HG02840 (cell line): ENCODE measurements at regions not wholly inside any gene's neighbourhood (a gene's known extent, or its start where the extent isn't known, plus 50 kb on each side); places are given as distances from the start of the nearest gene placed in this dataset.

Experiments used
- ATAC-seq: cut with Tn5 transposase; IDR thresholded peaks from one replicate; pipeline ENCODE4 v1.9.1; 2021; ENCODE audit warnings: mild to moderate bottlenecking, moderate library complexity, moderate number of reproducible peaks; ENCODE audit not compliant: unreplicated experiment, low FRiP score

DNA sequence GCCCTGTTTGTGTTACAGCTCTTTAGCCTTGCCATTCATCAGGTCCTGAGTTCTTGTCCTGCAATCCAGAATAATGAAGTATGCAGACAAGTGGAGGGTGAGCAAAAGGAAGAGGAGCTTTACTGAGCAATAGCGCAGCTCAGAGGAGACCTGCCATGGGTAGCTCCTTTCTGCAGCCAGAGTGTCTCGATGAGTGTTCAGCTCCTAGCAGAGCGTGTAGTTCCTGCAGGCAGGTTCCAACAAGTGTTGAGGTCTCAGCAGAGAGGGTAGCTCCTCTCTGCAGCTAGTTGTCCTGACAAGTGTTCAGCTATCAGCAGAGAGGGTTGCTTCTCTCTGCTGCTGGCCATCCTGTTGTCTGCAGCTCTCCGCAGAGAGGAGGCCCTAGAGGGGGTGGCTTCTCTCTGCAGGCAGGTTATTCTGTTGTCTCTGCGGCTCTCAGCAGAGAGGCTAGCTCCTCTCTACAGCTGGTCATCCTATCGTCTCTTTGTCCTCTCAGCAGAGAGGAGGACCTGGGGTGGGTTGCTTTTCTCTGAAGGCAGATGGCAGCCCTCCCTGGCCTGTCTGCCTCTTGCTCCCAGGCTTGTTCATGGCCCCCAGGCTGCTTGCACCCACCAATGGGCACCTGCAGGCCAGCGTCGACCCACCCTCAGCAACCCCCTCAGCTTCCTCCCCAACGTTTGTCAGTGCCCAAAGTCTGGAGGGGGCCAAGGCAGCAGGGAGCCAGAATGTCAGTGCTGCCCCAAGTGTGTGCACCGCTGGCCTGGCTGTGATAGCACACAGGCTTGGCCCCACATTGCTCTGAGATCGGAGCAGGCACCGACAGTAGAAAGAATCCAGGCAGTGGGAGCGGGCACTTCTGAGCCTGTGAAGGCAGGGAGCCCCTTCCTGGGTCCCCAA is 112.5 kb upstream of the RUNX3 start:
- no peak for ATAC-seq

DNA sequence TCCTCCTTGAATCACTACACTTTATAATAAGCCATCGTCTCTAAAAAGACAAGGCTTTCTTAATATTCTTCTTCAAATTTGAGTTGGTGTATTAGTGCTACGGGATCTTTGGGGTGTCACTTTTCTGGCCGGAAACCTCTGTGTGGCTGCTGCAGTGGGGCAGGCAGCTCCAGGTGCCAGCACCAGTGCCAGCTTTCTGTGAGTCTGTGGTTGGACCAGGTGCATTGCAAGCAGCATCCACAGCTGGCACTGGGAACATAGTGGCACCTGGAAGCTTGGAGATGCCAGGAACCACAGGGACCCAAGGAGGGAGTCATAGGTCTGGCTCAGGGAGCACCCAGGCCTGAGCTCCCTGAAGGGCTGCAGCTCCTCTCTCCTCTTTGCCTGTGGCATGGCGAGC is 111.8 kb upstream of the RUNX3 start:
- no peak for ATAC-seq

DNA sequence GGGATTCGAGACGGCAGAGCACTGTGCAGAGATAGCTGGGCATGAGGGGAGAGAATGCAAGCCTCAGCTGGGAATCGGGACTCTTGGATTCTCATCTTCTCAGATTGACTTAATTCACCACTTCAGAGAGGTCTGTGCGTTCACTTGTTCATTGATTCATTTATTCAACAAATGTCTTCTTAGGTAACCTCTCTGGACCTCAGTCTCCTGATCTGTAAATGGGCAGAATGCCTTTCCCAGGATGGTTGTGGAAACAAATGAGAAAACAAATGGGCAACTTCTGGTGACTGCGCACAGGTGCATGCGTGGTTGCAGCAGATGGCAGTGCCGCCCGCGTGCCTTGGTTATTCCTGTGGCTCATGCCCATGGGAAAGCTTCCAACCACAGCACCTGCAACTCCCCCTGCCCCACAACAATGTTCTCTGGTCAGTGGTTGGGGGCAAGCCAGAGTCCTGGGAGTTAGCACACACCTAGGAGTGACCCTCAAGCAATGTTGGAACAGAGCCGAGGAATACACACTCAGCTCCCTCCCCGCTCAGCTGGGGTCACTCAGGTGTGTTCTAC is 110.1 kb upstream of the RUNX3 start:
- no peak for ATAC-seq

DNA sequence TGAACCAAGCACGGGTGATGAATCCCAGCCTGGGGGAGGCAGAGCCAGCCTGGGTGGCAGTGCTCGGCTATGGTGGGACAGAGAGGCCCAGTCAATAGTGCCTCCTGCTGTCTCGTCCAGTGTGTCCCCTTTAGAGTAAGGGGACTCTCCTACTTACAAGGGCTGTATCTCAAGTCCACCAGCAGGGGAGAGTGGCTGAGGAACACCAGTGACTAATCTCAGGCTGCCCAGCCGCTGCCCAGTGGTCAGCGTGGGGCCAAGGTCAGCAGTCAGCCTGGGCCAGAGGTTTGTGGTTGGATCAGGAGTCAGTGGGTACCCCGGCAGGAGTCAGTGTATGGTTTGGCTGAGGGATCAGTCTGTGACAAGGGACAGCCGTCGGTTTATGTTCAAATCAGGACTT is 109.2 kb upstream of the RUNX3 start:
- ATAC-seq: no peak

DNA sequence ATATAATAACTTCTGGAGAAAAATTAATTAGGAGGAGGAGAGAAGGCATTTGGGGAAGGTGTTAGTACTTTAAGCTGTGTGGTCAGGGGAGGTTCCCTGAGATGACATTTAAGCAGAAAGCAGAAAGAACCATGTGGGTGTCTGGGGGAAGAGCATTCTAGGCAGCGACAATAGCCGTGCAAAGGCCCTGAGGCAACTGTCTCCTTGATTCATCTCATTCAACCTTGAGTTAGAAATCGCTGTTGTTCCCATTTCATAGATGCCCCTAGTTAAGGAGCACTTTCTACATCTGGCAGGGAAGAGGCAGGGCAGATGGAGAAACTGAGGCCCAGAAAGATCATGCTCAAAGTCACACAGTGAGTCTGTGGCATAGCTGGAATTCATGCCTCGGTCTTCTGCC is 108.6 kb upstream of the RUNX3 start:
- ATAC-seq: no peak

DNA sequence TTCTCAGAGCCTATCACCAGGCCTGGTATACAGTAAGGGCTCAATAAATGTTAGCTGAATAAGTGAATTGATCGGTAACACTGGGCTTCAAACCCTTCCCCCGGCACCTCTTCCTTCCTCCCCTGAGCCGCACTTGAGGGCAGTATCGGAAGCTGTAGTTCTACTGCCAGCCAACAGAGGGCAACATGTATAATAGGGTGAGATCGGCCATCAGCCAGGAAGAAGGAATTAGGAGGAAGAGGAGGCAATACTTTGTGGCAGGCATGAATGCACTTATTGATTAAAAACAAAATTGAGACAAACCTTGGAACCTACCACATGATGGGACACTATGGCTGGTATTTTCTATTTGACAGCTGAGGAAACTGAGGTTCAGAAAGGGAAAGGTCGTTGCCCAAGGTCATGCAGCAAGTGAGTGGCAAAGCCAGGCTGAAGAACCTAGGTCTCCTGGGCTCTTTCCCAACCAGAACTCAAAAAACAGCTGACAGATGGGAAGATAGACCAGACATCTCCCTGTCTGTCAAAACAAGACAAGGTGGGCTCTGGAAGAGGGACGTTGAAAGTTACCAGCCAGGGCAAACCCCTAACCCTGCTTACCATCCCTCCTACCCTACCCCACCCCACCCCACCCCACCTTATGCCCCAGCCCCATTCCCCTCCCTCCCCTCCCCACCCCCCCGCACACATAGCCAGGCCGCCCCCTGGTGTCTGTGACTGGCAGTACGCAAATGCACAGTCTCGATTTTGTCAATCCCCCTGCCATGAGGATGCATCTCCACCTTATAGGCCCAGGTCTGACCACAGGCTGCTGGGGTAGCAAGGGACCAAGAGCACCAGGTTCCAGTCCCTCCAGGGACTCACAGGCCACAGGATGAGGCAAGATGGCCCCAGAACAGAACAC is 107.3 kb upstream of the RUNX3 start:
- ATAC-seq: no peak

DNA sequence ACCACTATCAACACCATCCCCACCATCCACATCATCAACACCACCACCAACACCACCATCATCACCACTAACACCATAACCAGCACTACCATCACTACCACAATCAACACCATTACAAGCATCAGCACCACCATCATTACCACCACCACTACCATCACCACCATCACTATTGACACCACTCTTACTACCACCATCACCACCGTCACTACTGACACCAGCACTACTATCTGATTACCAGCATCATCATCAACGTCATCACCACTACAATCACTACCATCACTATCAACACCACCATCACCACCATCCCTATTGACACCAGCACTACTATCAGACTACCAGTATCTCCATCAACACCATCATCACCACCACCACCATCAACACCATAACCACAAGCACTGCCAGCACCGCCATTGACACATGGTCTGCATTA is 106.1 kb upstream of the RUNX3 start:
- ATAC-seq: no peak

DNA sequence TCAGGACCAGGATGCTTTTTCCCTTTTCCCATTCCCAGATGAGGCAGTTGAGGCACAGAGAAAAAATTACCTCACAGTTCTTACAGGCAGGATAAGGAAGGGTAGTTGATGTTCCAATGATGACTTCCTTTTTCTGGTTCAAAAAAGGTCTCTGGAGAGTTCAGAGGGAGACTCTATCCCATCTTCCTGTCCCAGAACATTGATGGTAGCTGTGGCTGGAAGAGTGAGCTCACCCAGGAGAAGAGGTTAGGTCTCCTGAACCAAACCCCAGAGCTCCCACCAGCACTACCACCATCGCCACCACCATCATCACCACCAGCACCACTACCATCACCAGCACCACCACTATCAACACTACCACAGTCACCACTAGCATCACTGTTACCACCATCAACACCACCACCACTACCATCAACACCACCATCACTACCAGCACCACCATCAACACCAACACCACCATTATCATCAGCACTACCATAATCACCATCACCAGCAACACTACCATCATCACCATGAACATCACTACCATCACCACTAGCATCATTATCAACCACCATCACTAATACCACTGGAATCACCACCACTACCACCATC is 105.5 kb upstream of the RUNX3 start:
- no peak for ATAC-seq

DNA sequence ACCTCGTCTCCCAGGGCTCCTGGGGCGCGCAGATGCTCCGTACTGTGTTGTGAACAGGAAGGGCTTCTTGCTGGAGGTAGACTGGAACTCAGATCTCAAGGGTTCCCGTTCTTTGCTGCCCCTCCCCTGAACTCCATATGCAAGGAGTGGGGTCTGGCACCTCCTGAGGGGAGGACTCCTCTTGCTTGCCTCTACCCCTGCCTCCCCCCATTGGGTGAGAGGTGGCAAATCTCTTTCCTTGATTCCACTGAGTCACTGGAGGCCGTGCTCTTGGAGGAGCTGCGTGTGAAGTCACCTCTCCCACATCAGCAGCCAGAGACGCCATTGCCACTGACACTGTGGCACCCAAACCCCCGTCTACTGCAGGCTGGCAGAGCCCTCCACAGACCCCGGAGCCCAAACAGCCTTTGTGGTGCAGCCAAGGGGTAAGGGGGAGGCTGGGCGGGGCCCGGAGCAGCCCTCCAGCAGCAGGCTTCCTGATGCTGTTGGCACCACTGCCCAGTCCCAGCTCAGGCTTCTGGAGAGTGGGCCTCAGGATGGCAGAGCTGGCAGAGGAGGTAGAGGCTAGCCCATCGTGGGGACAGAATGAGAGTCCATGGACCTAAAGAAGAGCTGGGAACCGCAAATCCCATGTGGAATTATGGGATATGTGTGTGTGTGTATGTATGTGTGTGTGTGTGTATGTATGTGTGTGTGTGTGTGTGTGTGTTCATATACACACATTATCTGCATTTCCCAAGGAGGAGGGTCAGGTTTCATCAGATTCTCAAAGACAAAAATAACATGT is 104.9 kb upstream of the RUNX3 start:
- ATAC-seq: no peak

DNA sequence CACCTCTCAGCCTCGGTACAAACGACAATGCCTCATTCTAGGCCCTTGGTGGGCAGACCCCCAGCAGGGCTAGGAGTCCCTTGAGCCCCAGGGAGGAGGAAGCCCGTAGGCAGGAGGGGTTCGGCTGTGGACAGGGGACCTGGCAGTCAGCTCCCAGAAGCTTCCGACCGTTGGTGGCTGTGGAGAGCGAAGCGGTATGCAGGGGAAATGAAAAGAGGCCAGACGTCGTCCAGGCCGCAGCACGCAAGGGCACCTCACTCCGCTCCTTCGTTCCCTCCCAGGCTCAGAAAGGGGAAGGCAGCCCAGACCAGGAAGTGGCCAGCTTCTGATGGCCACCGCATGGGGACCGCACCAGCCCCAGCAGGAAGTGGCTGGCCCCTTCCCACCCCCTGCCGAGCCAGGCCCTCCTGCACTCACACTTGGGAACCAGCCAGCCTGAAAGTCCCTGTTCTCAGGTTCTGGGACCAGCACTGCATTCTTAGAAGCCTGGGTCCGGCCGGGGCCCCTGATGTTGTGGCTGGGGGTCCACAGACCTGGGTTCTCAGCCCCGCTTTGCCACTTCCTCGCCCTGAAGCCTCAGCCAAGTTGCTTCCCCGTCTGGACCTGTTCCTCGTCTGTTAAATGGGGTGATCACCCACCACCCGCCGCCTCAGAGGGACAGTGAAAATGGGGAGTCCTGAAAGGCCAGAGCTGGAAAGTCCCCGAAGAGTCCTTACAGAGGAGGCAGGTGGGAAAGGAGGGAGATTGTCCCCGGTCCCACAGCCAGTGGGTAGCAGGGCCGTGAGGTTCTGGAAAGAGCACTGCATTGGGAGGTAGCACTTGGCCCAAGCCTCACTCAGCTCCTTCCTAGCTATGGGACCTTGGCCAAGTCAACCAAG is 104.0 kb upstream of the RUNX3 start:
- no peak for ATAC-seq

DNA sequence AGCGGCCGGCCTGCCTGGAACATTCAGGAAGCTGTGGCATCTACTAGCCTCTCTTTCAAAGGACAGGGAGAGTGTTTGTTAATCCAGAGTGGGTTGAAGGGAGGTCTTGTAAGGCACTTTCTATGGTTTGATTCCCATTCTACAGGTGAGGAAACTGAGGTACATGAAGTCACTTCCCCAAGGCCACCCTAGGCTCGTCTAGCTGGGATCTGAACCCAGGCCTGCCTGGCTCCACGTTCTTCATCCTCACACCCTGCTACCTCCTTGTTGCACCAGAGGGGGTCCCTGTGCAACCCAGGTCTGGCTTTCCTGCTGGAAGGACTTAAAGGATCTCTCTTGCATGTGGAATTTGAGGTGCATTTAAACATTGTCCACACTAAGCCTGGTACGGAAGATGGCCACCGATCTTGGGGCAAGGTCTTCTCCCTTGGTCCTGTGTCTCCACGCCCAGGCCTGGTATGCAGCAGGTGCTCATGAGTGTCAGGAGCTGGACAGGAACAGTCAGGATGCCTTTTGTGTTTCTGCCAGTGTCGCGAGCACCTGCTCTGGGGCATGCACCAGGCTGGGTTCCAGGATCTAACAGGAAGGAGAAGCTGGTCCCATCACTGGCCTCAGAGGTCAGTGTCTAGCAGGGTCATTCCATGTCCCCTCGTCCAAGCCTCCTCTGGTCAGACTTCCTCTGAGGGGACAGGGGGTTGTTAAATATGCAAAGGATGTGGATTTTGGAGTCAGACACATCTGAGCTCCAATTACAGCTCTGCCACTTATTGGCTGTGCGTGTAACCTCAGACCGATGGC is 103.2 kb upstream of the RUNX3 start:
- no peak for ATAC-seq

DNA sequence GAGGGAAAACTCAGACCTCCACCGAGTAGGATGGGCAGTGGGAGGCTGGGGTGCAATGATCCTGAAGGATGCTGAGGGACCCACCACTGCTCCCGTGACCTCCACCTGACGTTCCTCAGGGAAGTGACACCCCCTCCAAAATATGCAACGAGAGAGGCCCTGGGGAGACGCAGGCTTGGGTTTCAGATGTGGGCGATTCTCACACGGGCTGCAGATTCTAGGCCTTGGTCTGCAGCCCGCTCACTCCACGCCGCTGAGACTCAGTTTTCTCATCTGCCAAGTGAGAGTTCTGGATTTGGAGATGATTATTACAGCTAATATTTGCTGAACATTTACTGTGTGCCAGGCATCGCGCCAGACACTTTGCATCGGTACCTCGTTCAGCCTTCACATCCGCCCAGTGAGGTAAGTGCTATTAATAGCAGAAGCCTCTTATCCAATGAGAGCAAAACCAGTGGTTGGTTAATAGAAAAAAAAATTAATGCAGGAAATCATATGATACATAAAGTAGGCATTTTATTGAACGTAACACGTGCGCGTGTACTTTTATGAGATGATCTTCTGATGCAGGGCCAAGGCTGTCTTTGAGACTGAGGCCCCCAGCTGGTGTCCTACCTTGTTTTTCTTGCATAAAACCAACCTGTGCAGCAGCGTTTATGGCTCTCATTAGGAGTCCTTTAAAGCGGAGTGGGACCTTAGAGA is 102.0 kb upstream of the RUNX3 start:
- peak; percentile 39 for ATAC-seq

DNA sequence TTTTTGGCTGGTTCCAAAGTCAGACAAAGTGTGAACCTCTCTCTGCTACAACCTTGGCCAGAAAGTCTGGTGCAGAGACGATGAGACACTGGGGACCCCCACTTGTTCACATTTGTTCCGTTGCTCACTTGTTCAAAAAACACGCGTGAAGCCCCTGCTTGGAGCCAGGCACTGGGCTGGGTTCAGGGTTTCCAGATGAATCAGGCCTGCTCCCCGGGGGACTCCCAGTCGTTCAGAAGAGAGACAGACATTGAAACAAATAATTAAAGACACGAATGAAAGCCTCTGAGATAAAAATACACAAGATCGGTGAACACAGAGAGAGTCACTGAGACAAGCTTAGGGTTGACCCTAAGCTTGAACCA is 101.5 kb upstream of the RUNX3 start:
- ATAC-seq: peak; percentile 16

DNA sequence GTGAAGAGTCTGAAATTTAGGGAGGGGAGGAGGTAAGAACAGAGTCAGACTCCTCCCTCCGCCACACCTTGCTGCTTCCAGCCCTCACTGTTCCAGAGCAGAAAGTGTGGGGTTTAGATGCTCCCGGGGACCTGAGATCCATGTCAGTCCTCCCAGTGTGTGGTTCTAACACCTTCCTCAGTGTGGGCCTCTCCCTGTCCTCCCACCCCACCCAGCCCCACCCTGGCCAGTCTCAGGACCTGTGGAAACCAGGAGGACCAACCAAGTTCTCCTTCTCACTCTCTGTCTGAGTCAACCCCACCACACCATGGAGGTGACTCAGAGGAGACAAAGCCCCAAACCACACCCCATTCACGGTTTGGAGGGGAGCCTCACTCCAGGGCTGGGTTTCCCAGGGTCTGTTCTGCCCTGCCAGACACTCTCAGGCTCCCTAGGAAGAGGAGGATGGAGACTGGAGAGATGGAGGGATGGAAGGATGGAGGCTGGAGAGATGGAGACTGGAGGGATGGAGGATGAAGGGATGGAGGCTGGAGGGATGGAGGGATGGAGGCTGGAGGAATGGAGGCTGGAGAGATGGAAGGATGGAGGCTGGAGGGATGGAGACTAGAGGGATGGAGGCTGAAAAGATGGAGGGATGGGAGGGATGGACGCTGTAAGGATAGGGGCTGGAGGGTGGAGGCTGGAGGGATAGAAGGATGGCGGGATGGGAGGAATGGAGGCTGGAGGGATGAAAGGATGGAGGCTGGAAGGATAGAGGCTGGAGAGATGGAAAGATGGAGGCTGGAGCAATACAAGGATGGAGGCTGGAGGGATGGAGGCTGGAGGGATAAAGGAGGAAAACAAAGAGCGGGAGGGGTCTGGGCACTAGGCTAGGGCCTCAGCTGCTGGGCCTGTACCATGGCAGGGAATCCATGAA is 100.9 kb upstream of the RUNX3 start:
- peak; percentile 31 for ATAC-seq

DNA sequence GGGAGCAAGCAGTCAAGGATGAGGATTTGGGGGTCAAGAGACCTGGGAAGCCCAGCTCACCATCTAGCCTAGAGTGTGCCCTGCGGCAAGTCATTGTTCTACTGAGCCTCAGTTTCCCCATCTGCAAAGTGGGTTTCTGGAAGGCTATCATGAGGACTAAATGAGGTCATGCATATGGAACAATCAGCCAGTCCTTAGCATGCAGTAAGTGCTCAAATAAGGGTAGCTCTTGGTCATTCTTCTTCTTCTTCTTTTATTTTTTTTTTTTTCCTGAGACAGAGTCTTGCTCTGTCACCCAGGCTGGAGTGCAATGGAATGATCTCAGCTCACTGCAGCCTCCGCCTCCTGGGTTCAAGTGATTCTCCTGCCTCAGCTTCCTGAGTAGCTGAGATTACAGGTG is 99.9 kb upstream of the RUNX3 start:
- ATAC-seq: no peak

DNA sequence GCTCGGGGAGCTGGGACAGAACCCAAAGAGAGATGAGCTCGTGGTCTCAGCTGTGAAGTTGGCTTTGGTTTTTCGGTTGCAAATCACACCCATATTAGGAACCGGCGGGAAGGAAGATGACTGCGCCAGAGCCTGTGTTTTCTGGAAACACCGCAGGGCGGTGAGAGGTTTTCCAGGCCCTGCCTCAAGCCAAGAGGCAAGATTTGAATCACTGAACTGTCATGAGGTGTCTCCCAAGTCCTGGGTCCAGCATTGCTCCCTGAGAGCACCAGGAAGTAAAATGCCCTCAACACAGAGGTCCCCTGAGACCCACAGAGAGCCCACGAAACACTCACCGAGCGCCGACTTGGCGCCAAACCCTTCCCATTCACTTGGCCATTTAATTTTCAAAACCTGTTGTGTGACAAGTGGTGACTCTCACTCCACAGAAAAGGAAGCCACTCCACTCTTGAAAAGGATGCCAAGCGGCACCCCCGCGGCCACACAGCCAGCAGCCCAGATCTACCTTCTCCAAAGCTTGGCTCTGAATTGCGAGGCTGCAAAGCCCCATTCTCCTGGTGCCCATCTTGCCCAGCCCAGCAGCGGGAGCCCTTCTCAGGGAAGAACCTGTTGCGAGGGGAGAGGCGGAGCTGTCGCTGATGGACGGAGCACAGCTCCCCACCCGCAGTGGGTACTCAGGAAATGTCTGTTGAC is 99.0 kb upstream of the RUNX3 start:
- no peak for ATAC-seq
